ENCODE measurements at regions not wholly inside any gene's neighbourhood (a gene's known extent, or its start where the extent isn't known, plus 50 kb on each side); places are given as distances from the start of the nearest gene placed in this dataset.

GRCh38 chr10:130801276-130801675 is 510.2 kb downstream of the TCERG1L start:
- Histone ChIP-seq H3K4me3 (no peak overlapping the region), H3K27ac (no peak overlapping the region), H3K9me3 (peaks cover 0 to 4% (median 0%) of the 10 kb centered on the region in 11 donors), H3K27me3 (peaks cover 0 to 20% (median 5%) of the 10 kb centered on the region in 7 donors), H3K4me1 (no peaks in the 10 kb centered on the region), H3K36me3 (no peaks in the 10 kb centered on the region)
- no peak for DNase-seq
- intact Hi-C loops (cut with DNase I): no loop called here
- WGBS, 2 donors: 71 to 75% methylated on average over 8 of the region's 8 CpGs
- no peak for ATAC-seq
- no peak for TF ChIP-seq CTCF (IDR thresholded peaks at IDR 0.05)

- peaks cover 0 to 4% (median 0%) of the 10 kb centered on the region in 11 donors for H3K9me3 ChIP-seq
- no peak for TF ChIP-seq CTCF (IDR thresholded peaks at IDR 0.05)
- H3K4me3 ChIP-seq: no peak overlapping the region
- DNase-seq (no peak), ATAC-seq (no peak)
- no peaks in the 10 kb centered on the region for H3K4me1 ChIP-seq
- peaks cover 0 to 17% (median 5%) of the 10 kb centered on the region in 7 donors for H3K27me3 ChIP-seq
- no peak overlapping the region for H3K27ac ChIP-seq
- 82 to 87% methylated on average over 19 of the region's 19 CpGs for WGBS, 2 donors
- intact Hi-C loops (cut with DNase I): no loop called here
- no peaks in the 10 kb centered on the region for H3K36me3 ChIP-seq
Measured at GRCh38 chr10:130801784-130802183, 509.7 kb downstream of the TCERG1L start.

- no peak overlapping the region for H3K27ac ChIP-seq
- no peaks in the 10 kb centered on the region for H3K36me3 ChIP-seq
- WGBS, 2 donors: 87 to 91% methylated on average over 11 of the region's 11 CpGs
- DNase-seq (no peak), ATAC-seq (no peak)
- no peaks in the 10 kb centered on the region for H3K4me1 ChIP-seq
- no peak for TF ChIP-seq CTCF (IDR thresholded peaks at IDR 0.05)
- no peak overlapping the region for H3K4me3 ChIP-seq
- H3K9me3 ChIP-seq: peaks cover 0 to 4% (median 0%) of the 10 kb centered on the region in 11 donors
- peaks cover 0 to 15% (median 5%) of the 10 kb centered on the region in 7 donors for H3K27me3 ChIP-seq
- intact Hi-C loops (cut with DNase I): no loop called here
Measured at GRCh38 chr10:130802301-130802700, 509.2 kb downstream of the TCERG1L start.

GRCh38 chr10:130804281-130804680 is 507.2 kb downstream of the TCERG1L start:
- Histone ChIP-seq H3K36me3 (no peaks in the 10 kb centered on the region), H3K9me3 (peaks cover 0 to 4% (median 0%) of the 10 kb centered on the region in 11 donors), H3K27me3 (peaks cover 0 to 14% (median 5%) of the 10 kb centered on the region in 7 donors), H3K4me3 (no peak overlapping the region), H3K4me1 (no peaks in the 10 kb centered on the region), H3K27ac (no peak overlapping the region)
- 84 to 88% methylated on average over 8 of the region's 8 CpGs for WGBS, 2 donors
- no peak for ATAC-seq
- intact Hi-C loops (cut with DNase I): no loop called here
- TF ChIP-seq CTCF (IDR thresholded peaks at IDR 0.05): no peak
- no peak for DNase-seq
